C4-2B (cell line): ENCODE measurements at regions not wholly inside any gene's neighbourhood (a gene's known extent, or its start where the extent isn't known, plus 50 kb on each side); places are given as distances from the start of the nearest gene placed in this dataset.

ENCODE experiments used
- CTCF ChIP-seq: fragments of 450-650 bp; conservative IDR thresholded peaks from 2 replicates; pipeline ENCODE4 v1.5.1; 2017; ENCODE audit warnings: mild to moderate bottlenecking
- ZFX ChIP-seq: fragments of 450-650 bp; IDR thresholded peaks from 2 replicates; pipeline ENCODE4 v1.6.1; 2017

GRCh38 chr1:60274422-60275290 is 201.1 kb upstream of the C1orf87 start:
- TF ChIP-seq CTCF = no peak
- TF ChIP-seq ZFX = no peak
